GM21381 (cell line): ENCODE measurements at regions not wholly inside any gene's neighbourhood (a gene's known extent, or its start where the extent isn't known, plus 50 kb on each side); places are given as distances from the start of the nearest gene placed in this dataset.
"Not testable (repeated sequence)": the region's sequence is repeated elsewhere in the genome, so short reads cannot be mapped to it uniquely, and the experiment has no call there.

Source experiments
- ATAC-seq: cut with Tn5 transposase; IDR thresholded peaks from one replicate; pipeline ENCODE4 v1.9.1; 2021; ENCODE audit warnings: mild to moderate bottlenecking, moderate library complexity; ENCODE audit not compliant: unreplicated experiment

DNA sequence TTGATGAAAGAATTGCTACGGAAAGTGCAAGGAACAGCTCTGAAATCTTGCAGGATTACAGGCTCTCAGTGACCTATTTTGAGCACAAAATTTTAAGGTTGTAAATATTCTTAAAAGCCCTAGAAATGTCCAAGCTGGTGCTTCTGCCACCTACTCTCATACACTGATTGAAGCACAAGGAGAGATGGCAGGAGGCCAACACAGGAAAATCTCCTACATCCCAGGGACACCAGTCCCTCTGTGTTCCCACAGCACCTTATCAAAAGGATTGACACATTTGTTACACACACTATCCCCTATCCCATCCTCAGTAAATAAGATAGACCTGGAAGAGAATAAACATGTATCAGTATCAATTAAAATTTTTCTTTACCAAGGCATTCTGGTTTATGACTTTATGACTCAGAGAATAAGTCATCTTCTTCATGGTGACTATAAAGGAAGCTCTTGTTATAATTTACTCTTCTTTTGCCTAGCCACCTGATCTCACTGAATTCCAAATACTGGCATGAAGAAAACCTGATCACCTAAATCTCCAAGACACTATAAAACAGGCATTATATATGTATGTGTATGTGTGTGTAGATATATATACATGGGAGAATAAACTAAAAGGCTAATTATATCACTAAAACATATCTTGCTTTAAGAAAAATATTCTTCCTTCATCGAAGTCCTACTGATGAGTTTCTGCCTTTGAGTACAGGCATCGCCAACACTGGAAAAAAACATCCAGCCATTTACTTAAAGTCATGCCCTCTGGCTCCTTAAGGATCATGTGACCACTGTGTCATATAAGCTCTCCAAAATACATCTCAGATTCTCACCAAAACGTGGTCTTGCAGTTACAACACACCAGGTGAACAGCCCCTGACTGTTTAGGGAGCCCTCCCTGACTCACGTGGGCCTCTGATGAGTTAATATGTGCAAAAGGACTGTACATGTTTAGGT lies 208.1 kb upstream of the NR2F2 start:
- no peak for ATAC-seq

DNA sequence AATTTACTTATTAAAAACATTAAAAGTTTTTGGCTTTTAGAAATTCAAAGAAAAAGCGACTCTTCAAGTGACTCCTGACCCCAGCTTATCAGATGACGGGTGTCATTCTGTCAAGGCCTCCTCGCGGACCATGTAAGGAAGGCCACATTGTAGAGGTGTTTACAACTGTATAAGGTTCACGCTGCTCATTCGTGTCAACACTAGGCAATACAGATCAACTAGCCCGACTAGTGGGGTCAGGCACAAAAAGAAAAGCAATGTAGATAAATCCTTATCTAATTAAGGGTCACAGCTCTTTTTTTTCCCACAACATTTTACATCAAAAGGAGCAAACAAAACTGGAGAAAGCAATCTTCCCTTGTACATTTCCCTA lies 207.5 kb upstream of the NR2F2 start:
- no peak for ATAC-seq

DNA sequence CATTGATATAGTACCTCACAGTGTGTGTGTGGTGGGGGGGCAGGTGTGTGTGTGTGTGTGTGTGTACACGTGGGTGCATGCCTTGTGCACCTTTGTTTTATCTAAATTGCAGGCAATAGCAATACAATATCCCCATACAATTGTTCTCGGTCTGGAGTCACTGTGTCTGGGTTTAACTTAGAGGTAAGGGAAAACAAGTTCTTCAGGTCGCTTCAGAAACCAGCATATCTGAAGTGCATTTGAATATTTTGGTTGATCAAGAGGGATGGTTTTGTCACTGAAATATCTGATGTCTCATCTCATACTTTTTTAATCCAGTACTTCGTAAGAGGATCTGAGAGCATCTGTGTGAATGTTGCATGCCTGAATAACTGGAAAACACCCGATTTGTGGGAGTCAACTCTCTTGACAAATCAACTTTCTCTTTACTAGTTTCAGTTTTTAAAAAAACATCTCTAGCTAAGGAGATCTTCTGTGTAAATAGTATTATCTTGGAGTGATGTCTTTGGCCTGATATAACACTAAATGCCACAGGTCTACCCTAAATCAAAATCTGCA lies 206.8 kb upstream of the NR2F2 start:
- ATAC-seq: no peak

DNA sequence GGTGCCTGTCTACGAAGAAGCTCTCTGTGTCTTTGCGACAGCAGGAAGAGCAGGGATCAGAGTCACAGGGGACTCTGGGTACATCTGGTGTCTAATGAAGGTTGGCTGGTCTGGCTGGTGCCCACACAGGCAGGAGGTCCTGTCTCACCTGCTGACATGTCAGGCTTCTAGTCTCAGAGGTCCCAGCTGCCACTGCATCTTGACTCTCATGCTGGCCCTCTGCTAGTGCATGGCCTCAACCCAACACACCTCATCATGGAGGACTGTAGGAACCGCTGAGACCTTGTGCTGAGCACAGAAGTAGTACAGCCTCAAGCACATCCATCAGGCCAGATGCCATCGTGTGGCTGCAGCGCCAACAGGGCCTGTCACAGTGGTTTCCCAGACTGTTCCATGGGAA lies 206.1 kb upstream of the NR2F2 start:
- ATAC-seq: no peak

- ATAC-seq: no peak
Measured at GRCh38 chr15:96125721-96126415, 204.6 kb upstream of the NR2F2 start.

- no peak for ATAC-seq
Measured at GRCh38 chr15:96126859-96127258, 203.6 kb upstream of the NR2F2 start.

- no peak for ATAC-seq
Measured at GRCh38 chr15:96130734-96131133, 199.8 kb upstream of the NR2F2 start.

GRCh38 chr15:96132126-96132525 lies 198.4 kb upstream of the NR2F2 start:
- ATAC-seq: no peak

DNA sequence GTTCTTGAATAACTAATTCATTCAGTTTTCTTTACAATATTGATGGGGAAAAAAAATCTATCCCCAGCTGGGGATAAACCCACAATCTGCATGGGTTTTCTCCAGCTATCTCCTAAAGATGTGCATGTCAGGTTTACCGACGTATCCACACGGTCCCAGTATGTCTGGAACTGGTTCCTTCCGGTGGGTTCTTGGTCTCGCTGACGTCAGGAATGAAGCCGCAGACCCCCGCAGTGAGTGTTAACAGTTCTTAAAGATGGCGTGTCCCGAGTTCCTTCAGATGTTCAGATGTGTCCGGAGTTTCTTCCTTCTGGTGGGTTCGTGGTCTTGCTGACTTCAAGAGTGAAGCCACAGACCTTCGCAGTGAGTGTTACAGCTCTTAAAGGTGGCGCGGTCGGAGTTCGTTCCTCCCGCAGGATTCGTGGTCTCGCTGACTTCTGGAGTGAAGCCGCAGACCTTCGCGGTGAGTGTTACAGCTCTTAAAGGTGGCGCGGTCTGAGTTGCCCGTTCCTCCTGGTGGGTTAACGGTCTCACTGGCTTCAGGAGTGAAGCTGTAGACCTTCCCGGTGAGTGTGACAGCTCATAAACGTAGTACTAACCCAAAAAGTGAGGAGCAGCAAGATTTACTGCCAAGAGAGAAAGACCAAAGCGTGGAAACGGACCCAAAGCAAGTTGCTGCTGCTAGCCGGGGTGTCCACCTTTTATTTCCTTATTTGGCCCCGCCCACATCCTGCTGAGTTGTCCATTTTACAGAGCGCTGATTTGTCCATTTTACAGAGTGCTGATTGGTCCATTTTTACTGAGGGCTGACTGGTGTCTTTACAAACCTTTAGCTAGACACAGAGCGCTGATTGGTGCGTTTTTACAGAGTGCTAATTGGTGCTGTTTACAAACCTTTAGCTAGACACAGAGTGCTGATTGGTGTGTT lies 195.1 kb upstream of the NR2F2 start:
- ATAC-seq: no peak

- no peak for ATAC-seq
Measured at GRCh38 chr15:96138985-96139384, 191.5 kb upstream of the NR2F2 start.

- ATAC-seq: no peak
Measured at GRCh38 chr15:96142498-96142897, 188.0 kb upstream of the NR2F2 start.

DNA sequence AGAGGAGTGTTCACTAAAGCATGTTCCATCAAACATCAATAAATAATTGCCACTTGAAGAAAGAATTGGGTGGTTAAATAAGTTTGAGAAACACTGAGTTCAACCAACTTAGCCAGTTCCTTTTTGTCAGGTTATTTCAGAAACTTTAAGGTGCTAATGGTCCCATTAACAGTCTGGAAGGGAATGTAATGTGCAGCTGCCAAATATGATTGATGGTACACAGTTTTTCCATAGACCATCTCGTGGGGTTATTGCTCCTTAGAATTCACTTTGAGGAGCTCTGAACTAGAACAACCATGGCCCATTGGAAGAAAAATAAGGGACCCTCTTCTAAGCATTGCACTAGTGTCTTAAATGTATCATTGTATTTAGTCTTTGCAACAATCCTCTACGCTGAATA lies 185.8 kb upstream of the NR2F2 start:
- ATAC-seq: no peak

DNA sequence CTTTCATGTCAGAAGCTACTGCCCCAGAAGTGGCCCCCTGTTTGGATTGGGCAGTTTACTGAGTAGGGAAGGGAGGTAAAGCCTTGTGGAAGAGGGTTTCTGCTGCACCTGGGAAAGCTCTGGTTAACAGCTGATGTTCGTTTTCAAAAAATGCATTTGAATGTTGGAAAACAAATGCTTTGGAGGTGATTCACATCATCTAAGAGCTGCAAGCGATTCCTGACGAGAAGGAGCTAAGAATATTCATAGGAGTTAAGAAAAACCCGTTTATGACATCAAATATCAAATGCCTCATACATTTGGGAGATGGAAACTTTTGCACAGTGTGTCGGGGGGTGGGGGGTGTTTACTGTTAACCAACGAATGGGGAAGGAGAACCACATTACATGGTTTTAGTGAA lies 183.8 kb upstream of the NR2F2 start:
- ATAC-seq: no peak

DNA sequence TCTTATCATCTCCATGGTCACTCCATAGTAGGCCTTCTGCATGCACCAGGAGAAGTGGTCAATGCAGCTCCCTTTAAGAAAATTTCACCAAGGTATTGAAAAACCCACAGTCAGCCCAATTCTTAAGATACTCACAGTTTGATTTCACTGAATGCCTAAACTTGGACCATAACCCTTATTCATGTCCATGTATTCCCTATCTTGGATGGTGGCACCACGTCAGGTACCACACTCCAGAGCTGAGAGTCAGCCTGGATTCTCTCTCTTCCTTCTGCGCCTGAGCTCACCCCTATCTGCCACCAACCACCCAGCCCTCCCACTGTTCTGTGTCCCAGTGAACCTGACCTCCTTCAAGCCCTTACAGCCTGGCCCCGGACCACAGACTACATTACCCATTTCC lies 183.2 kb upstream of the NR2F2 start:
- no peak for ATAC-seq

GRCh38 chr15:96150254-96150653 lies 180.2 kb upstream of the NR2F2 start:
- ATAC-seq: no peak

- not testable (repeated sequence) for ATAC-seq
Measured at GRCh38 chr15:96151749-96152148, 178.8 kb upstream of the NR2F2 start.

DNA sequence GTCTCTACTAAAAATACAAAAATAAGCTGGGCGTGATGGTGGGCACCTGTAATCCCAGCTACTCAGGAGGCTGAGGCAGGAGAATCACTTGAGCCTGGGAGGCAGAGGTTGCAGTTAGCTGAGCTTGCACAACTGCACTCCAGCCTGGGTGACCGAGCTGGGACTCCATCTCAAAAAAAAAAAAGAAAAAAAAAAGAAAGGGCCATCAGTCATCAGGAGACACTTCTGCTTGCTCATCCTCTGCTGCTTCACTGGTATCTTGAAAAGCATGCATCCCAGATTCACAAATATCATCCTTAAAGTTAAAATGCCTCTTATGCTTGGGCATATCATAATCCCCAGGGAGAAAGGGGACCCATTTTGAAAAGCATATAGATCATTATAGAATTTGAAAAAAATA lies 176.6 kb upstream of the NR2F2 start:
- ATAC-seq: no peak

DNA sequence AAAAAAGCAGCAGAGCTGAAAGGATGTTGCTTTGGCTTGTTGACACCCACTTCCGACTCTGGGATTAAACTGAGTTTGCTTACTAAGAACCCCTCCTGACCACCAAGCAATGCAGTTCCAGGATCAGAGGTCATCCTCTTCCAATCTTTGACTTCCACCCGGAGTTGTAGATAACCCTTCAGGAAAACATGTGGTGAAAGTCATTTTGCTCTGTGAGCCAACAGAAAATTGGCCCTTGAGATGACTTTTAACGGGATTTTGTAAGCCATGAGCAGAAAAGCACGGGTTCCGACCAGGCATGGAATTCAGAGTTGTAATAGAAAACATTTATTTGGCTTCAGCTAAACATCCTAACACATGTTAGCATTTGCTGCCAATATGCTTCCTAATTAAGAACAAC lies 171.6 kb upstream of the NR2F2 start:
- ATAC-seq: no peak

DNA sequence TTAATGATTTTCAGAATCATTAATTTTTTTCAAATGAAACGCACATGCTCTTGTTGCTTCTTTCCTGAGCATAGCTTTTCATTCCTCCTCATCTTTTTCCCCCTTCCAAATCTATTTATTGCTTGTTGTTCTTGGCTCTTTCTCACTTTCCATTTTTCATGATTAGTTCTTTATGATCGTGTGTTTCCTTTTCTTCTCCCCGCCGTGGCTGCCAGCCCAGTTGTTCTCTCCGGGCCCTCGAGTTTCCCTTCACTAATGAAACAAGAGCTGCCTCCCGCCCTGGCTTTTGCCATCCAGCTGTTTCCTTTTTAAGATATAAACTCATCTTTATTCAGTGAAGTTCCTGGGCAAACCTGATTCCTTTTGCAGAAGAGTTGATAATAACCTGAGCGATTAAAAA lies 170.2 kb upstream of the NR2F2 start:
- ATAC-seq: no peak

GRCh38 chr15:96160800-96161199 lies 169.7 kb upstream of the NR2F2 start:
- ATAC-seq: no peak

GRCh38 chr15:96162322-96162721 lies 168.2 kb upstream of the NR2F2 start:
- no peak for ATAC-seq
